GM10248 (cell line): ENCODE measurements at regions not wholly inside any gene's neighbourhood (a gene's known extent, or its start where the extent isn't known, plus 50 kb on each side); places are given as distances from the start of the nearest gene placed in this dataset.

ENCODE experiments used
- CTCF ChIA-PET: fragments of 300-600 bp; sonication (Branson Sonifier 250); formaldehyde crosslinking; extraction: SDS; loops from one replicate; lab custom pipeline; 2021; ENCODE audit warnings: antibody characterized with exemption; lab: Yijun Ruan, JAX
- POLR2A ChIA-PET: fragments of 350-650 bp; sonication (Branson Sonifier 250); formaldehyde crosslinking; extraction: SDS; loops from one replicate; lab custom pipeline; 2020; ENCODE audit warnings: antibody characterized with exemption; lab: Yijun Ruan, JAX
- DNase-seq: peaks from one replicate; pipeline ENCODE4 v3.0.0; 2012; ENCODE audit errors: extremely low spot score
- CTCF ChIP-seq: IDR thresholded peaks from 2 replicates; pipeline ENCODE4 v1.5.1; 2012; ENCODE audit warnings: mild to moderate bottlenecking, low read depth; ENCODE audit errors: extremely low read depth, missing control alignments, control extremely low read depth

GRCh38 chr15:99477791-99478471, 87.9 kb upstream of the MEF2A start:
- ChIA-PET POLR2A (no interaction called here), CTCF (interaction anchor here (0.6 to 1.5 kb wide), 5 partner anchors 15 to 34 kb away, joined by 3 to 6 read pairs (median 4); no protein-coding TSS in a partner anchor)
- TF ChIP-seq CTCF, result no peak

DNA sequence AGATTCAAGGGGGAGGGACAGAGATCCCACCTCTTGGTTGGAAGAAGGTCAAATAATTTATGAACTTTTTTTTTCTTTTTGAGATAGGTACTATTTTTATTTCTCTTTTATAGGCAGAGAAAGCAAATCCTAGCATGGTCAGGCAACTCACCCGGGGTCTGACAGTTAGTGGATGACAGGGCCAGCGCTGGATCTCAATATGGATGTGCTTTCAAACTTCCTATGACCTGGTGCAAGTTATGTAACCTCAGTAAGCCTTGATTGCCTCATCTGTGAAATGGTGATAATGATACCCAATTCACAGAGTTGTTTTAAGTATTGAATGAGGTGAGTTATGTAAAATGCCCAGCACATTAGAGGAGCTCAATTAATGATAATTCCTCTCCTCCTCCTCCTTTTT, 86.8 kb upstream of the MEF2A start:
- TF ChIP-seq CTCF, result no peak
- DNase-seq, result no peak
- ChIA-PET CTCF (interaction anchor here (1.0 to 1.2 kb wide), 3 partner anchors 15 to 33 kb away, joined by 3 to 5 read pairs (median 3); no protein-coding TSS in a partner anchor), POLR2A (no interaction called here)

More at GRCh38 chr15:99477791-99478471, 87.9 kb upstream of the MEF2A start:
- no peak for DNase-seq

GRCh38 chr15:99480016-99480810, 85.6 kb upstream of the MEF2A start:
- ChIA-PET POLR2A (no interaction called here), CTCF (interaction anchor here (1.1 to 1.2 kb wide), 3 partner anchors 24 to 189 kb away, joined by 3 to 5 read pairs (median 3); no protein-coding TSS in a partner anchor)
- no peak for TF ChIP-seq CTCF
- DNase-seq, result no peak

GRCh38 chr15:99481113-99481950, 84.5 kb upstream of the MEF2A start:
- TF ChIP-seq CTCF, result no peak
- DNase-seq, result no peak
- ChIA-PET POLR2A (interaction anchor here (0.6 kb wide), 1 partner anchor 165 kb away, joined by 3 read pairs; no protein-coding TSS in a partner anchor), CTCF (no interaction called here)

DNA sequence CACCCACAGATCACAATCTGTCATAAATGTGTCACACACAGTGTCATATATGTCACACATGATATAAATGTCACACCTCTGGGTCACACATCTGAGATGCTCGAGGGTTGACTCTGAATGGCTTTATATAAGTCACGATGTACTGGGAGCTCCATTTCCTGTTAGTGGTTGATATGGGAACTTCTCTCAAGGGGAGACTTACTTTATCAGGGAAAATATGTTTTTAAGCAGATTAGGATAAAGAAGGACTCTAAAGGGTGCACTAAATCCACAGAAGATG, 83.9 kb upstream of the MEF2A start:
- CTCF ChIA-PET, result no interaction called here
- POLR2A ChIA-PET, result no interaction called here
- TF ChIP-seq CTCF, result no peak
- DNase-seq, result no peak

- POLR2A ChIA-PET, result no interaction called here
- CTCF ChIA-PET, result interaction anchor here (1.8 to 3.5 kb wide), 2 partner anchors 9 to 12 kb away, joined by 4 to 14 read pairs; no protein-coding TSS in a partner anchor
- no peak for TF ChIP-seq CTCF
- DNase-seq, result no peak
Measured at GRCh38 chr15:99482993-99483392, 82.8 kb upstream of the MEF2A start.
